GM19397 (cell line): ENCODE measurements at regions not wholly inside any gene's neighbourhood (a gene's known extent, or its start where the extent isn't known, plus 50 kb on each side); places are given as distances from the start of the nearest gene placed in this dataset.

Source experiments
- ATAC-seq: cut with Tn5 transposase; IDR thresholded peaks from one replicate; pipeline ENCODE4 v1.9.1; 2021; ENCODE audit warnings: mild to moderate bottlenecking, moderate library complexity; ENCODE audit not compliant: unreplicated experiment

DNA sequence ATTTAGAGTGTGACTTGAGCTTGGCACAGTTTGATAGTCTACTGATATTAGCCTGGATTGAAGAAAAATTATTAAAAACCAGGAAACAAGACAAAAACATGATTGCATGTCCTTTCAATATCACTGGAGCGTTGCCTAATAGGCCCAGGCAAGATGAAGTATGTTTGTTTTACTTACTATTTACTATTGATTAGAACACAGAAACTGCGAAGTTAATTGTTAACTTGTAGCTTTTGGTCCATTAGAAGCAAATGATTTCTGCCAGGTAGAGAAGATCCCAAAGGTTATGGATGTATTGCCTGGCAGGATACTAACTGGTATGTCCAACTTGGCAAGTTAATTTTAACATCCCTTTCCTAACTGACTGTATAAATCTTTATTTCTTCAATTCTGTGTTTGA is 268.9 kb downstream of the ETNK1 start:
- no peak for ATAC-seq

DNA sequence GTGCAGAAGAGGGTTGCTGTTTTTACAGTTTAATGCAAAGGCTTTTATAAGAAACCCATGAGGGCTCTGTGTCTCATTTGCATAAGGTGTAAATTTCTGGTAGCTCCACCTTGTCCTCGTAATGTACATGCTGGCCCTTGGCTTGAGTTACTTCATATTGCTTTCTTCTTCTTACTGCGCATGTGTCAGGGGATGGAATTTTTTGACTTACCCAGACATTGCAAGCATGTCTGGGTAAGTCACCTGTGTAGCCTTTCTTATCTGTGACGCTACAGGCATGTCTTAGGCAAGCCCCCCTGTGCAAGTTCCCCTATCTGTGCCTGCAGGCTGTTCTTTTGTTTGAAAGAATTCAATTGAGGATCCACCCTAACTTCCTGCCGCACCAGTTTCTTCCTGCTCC is 274.2 kb downstream of the ETNK1 start:
- ATAC-seq, result no peak

DNA sequence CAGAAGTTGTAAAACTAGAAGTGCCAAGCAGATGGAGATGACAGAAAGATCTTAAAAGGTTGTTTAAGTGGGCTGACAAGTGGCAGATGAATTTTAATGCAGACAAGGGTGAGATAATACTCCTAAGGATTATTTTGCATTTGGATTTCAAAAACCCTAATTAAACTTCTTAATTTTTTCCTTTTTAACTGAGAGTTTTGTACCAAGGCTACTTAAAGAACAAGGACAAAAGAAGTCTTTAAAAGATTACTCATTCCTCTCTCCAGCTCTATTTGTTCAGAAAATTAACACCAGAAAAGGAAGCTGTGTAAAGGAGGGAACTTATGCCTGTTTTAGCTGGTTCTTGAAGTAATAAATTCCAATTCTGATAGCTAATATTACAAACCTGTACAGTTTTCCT is 275.4 kb downstream of the ETNK1 start:
- no peak for ATAC-seq

DNA sequence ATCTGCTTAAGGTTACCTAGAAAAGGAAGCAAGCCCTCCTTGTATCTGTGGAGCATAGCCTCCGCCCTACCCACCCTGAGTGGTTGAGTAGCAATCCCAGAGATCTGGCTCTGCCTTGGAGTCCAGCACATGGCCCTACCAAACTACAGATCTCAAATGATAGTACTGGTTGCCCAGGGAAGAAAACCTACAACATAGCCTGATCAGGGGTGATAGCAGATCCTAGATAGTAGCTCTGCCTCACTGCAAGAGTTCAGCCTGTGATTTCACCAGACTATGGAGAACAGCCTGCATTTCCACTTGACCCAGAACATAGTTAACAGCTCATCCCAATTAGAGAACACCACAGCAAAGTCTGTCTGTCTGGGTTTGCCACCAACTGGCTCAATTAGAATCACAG is 279.5 kb downstream of the ETNK1 start:
- ATAC-seq, result no peak

DNA sequence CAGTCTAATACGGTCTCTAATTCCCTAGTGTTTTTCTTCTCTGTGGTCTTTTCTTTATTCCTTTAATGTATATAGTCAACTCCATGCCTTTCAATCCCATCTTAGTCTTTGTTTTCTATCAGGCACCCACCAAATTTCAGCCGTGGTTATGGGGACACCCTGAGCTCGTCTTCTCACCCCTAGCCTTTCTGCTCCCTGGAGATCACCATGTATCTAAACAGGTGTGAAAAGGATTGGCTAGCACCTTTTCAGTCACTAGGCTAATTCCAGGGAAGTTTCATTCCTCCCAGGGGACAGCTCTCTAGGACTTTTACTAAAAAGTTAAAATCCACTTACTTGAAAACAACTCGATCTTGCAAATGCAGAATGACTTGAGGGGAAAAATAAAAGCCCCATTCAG is 291.3 kb downstream of the ETNK1 start:
- ATAC-seq, result no peak

DNA sequence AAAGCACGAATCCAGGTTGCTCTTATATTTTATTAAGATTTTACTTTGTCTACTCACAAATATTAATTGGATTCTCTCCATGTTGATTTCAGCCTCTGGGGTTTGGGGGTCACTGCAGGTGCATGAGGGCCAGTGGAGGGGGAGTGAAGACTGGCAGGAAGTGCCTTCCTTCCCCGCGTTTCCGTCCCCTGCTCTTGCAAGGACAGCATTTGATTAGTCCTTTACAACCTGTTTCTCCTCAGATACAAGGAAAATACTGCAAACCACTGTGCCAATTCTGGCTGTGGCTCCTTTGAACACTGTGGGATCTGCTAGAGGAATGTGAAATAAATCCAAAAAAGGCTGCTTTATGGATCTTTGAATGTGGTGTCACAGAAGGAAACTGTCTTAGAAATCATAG is 291.8 kb downstream of the ETNK1 start:
- no peak for ATAC-seq

DNA sequence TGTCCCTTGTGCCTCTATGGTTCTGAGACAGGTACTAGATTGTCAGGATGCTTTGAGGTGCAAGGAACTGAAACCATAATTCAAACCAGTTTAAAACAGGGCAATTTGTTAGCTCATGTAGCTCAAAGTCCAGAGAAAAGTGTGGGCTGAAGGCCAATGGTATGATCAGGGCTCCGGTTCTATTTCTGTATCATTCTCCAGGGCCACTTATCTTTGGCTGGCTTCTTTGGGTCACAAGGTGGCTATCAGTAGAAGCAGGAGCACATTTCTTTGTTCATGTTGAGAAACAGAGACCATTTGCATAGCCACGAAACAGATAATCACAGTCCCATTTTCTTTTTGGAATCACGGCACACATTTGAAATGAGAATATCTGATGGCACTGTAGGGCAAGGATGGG is 294.9 kb downstream of the ETNK1 start:
- ATAC-seq, result no peak

DNA sequence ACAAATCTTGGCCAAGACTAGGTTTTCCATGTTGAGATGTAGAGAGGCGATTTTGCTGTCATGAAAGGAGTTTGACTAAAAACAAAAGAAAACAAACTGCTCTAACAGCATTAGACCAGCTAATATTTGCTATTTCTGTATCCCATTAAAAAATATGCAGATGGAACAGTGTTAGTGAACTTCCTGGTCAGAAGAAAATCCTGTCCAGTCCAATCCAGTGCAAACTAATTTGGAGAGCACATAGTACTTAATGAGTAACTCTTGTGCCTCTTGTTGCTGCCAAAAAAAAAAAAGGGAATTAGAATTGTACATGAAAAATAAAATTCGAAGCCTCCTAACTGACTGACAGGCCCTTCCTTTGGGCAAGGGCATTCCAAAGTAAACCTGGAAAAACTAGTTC is 298.8 kb downstream of the ETNK1 start:
- ATAC-seq, result no peak

DNA sequence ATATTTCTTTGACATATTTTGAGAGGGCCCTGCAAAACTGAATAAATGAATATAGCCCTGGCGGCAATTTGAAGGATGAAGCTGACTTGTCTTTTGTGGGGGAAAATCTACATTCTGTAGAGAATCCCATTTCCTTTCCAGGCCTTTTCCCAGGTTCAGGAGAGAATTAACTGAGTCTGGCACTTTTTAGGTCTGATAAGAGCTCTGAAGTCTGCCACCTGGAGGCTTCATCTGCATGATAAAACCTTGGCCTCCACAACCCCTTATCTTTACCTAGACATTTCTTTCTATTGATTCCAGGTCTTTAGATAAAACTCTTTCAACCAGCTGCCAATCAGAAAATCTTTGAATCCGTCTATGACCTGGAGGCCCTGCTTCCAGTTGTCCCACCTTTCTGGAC is 299.4 kb downstream of the ETNK1 start:
- ATAC-seq, result no peak

DNA sequence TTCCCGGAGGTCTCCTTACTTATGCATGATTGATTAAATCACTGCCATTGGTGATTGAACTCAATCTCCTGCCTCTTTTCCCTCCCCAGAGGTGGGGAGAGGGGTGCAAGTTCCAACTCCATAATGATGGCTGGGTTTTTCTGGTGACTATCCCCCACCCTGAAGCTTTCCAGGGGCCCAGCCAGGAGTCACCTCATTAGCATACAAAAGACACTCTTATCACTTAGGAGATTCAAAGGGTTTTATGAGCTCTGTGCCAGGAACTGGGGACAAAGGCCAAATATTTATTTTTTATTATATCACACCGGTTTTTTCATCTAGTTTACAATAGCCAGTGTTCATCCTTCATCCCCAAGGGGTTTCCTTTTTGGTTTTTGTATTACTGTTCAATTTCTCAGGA is 300.7 kb downstream of the ETNK1 start:
- no peak for ATAC-seq

DNA sequence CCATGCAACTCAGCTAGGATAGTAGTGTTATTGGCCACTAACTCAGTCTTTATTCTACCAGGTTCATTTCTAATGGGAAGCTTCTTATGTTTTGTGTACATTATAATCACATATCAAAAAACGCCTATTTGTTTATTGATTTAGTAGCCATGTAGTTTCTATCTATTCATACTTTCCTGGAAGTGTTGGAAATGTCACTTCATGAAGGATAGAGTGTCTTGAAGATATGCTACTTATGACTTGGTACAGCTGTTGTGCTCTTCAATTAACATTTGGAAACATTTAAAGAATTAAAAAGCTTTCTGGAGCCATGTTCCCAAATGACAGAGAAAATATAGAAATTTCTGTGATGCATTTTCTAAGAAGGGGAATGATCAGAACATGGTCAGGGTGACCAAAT is 307.5 kb downstream of the ETNK1 start:
- no peak for ATAC-seq

DNA sequence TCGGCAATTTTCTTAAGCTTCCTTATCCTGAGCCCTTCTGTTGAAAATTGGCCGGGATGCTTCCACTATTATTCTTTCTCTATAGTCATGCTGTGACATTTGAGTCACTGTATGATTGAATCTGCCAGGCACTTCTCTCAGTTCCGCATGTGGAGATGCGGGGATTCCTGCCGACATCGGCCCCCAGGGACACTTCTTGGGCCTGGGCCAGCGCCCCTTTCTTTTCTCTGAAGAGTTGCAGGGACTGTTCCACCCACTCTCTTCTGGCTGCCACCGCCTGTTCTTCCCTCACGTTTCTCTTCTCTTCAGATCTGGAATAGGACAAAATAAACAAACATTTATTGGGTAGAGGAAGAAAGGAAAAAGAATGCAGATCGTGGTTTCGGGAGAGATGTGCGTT is 310.1 kb downstream of the ETNK1 start:
- ATAC-seq, result no peak

DNA sequence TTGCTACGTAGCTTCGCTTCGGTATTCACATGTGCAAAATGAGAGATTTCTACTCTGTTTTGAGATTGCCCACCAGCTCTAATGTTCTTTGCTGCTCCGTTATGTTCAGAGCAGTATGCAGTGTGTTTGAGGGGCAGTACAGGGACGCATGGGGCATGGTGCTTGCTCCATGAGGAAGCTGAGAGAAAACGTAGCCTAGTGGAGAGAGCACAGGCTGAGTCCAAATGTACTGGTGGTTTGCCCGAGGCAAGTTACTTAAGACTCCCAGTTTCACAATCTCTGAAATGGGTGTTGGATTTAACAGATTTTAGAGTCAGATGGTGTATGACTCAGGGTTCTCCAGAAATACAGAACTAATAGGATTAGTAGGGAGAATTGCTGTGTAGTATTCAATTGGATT is 310.5 kb downstream of the ETNK1 start:
- no peak for ATAC-seq

DNA sequence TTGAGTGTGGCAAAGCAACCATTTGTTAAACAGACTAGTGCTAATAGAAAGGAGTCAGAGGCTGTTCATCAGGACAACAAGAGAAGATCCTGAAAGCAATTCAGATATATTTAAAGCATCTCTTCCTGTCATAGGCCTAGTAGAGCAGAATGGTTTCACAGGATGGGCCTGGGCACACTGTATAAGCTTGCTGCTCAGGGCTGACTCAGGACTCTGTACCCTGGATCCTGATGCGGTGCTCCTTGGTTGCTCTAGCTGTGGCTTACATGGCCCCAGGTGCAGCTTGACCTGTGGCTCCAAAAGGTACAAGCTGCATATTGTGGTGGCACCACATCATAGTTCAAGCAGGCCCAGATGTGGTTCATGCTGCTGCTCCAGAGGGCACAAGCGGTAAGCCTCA is 313.4 kb downstream of the ETNK1 start:
- ATAC-seq, result no peak

DNA sequence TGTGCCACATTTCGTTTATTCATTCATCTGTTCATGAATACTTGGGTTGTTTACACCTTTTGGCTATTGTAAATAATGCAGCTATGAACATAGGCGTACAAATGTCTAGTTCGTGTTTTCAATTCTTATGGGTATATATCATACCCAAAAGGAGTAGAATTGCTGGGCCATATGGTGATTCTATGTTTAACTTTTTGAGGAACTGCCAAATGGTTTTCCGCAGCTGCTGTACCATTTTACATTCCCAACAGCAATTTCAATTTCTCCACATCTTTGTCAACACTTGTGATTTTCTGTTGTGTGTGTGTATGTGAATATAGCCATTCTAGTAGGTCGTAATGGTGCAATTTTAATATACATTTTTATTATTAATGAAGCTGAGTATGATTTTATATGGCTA is 326.2 kb downstream of the ETNK1 start:
- no peak for ATAC-seq

DNA sequence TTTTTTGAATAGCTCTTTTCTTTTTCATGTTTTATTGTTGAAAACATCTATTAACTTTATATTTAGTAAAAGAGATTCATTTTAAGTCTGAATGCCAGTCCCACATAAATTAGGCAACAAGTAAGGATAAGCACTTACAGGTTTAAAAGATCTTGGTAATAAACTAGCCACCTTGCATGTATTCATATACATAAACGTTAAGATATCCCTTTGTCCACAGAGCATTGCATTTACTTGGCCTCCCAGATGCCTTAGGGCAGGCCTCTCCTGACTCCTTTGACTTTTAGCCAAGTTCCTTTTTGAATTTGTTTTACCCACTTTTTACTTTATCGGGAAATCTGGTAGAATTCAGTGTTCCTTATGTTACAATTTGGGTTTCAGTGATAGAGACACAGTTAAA is 331.7 kb downstream of the ETNK1 start:
- ATAC-seq, result no peak

DNA sequence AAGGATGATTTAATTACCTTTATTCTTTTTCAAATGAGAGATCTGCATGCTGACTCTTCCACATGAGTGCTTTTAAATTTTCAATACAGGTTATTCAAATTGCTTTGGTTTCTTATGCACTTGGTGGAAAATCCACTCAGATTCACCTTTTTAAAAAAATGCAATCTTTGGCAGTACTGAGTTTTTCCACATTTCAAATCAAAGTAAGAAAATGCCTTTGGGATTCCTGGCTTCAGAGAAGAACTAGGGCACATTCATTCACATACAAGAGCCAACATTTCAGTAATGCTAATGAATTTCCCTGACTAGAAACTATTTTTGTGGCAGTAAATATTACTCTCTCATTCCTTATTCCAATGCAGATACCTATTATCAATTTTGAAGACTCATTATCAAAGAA is 342.2 kb downstream of the ETNK1 start:
- ATAC-seq, result no peak

DNA sequence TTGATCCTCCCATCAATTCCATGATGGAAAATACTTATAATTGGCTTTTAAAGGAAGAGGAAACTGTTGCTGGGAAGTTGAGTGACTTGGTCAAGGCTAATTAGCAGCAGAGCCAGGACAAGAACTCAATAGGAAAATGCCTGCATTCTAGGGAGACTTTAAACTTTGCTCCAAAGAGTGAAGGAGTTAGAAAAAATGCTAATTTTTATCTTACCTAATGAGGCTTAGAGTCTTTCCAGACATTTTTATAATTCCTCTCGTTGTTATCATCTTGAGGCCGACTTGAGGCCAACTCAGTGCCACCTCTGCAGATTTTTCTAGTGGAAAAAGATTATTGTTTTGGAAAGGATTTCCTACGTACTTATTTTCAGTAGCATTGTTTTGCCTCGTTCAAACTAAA is 344.6 kb downstream of the ETNK1 start:
- no peak for ATAC-seq

DNA sequence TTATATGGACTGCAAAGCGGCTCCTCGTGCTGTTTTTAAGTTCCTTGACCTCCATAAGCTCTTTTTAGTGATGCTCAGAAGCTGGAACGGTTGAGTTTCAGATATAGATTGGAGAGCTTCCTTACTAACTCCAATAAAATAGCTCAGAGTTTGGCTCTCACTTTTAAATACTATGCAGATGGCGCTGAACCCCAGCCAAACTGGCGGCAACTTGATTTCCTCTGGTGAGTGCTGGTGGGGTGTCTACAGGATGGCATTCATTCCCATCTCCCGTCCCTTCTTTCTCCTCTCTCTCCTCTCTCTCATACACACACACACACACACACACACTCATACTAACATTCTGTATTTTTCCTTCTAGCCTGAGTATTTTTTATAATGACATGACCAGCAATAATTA is 346.3 kb downstream of the ETNK1 start:
- no peak for ATAC-seq

DNA sequence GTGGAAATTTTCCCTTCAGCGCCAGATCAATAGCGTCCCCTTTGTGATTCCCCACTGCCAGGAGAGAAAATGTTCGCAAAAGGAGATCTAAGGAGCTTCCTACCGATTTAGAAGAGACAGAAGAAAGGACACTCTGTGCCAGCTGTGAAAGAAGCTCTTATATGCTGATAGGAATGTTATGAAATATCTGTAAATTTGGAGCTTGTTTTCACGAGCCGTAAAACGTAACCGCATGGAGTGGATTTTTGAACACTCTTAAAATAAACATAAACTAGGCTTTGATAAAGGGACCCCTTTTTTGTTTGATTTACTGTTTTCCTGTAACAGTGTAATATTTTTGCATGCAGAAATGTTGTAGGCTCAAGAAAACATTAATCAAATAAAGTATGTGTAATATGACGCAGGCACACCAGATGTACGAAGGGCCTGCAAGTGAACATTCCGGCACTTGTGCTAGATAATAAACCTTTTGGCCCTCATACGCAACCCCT is 346.8 kb downstream of the ETNK1 start:
- no peak for ATAC-seq

DNA sequence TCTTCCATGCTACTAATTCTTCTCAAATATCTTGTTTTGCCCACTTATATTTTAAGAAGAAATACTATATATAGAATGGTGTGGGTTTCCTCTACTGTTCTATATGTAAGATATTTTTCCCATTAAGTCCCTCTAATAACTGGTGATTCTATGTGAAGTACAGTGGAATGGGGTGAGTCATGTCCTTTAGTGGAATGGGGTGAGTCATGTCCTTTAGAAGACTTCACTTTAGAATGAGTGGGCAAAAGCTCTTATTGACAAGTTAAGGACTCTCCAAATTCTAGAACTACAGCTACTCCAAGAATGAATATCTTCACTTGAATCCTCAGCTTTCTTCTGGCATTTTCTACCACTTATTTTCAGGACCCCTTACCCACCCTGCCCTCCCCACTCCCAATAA is 349.9 kb downstream of the ETNK1 start:
- no peak for ATAC-seq

DNA sequence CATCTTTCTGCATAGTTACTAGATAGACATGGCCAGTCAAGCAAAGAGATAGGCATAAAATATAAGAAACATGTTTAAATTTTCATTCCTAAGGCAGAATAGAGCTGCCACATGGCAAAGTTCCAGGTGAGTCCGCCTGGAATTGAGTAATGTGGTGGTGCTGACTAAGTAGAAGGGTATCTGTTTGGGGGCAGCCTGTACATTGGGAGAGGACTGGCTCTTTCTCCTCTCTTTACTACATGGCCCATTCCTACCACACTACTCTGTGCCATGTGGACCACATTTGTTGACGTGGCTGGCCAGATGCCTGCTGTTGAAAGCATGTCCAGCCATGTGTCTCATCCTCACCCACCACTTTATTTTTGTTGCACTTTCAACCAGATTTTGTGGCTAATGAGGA is 354.0 kb downstream of the ETNK1 start:
- no peak for ATAC-seq

DNA sequence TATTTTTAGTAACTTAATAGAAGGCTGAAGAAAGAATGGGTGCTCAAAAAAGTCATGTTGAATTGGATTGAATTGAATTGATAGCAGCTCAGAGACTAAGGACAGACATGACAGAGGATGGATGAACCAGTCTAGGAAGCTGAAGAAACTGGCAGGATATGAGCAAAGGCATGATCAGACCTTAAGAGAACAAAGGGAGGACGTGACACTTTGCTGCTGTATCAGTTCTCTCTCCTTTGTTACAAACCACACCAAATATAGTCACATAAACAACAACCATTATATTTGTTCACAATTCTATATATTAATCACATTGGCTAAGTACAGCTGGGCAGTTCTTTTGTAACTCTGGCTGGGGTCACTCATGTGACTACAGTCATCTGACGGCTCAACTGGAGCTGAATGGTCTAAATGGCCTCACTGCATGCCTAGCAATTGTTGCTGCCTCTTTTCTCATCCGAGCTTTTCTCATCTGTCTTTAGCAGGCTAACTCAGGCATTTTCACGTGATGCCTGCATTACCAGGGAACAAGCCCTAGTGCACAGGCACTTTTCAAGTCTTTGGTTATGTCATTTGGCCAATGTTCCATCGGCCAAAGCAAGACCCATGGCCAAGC is 355.0 kb downstream of the ETNK1 start:
- ATAC-seq, result no peak

DNA sequence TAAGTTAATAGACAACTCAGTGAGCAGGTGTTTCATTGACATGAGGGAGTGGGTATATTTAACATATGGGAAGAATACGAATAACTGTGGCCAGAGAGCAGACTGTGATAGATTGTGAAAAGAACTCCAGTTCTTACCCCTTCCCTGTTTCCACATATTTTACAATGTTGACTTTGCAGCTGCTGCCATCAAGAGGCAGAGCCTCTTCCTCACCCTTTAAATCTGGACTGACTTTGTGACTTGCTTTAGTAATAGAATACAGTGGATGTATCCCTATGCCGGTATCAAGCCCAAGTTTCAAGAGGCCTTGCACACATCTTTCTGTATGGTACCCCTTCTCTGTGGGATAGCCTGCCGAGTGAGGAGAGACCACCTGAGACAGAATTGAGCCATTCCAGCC is 356.7 kb downstream of the ETNK1 start:
- no peak for ATAC-seq
